Type B pancreatic cell (in vitro differentiated cells): ENCODE measurements at regions not wholly inside any gene's neighbourhood (a gene's known extent, or its start where the extent isn't known, plus 50 kb on each side); places are given as distances from the start of the nearest gene placed in this dataset.

Experiments used
- DNase-seq: peaks from one replicate; pipeline ENCODE4 v3.0.0; 2021; ENCODE audit warnings: mixed read lengths; ENCODE audit not compliant: unreplicated experiment; ENCODE audit errors: extremely low spot score
- H3K27ac Mint-ChIP-seq: 2 replicates; pipeline ENCODE4 v1.8.0; 2021; ENCODE audit warnings: mild to moderate bottlenecking, mixed read lengths
- H3K27me3 Mint-ChIP-seq: 2 replicates; pipeline ENCODE4 v1.8.0; 2021; ENCODE audit warnings: mixed read lengths
- H3K36me3 Mint-ChIP-seq: 2 replicates; pipeline ENCODE4 v1.8.0; 2021; ENCODE audit warnings: mixed read lengths
- H3K4me1 Mint-ChIP-seq: one replicate; pipeline ENCODE4 v1.8.0; 2021; ENCODE audit warnings: mixed read lengths; ENCODE audit not compliant: unreplicated experiment
- H3K4me3 Mint-ChIP-seq: 2 replicates; pipeline ENCODE4 v1.8.0; 2021; ENCODE audit warnings: mild to moderate bottlenecking, mixed read lengths
- H3K9me3 Mint-ChIP-seq: 2 replicates; pipeline ENCODE4 v1.8.0; 2021; ENCODE audit warnings: mixed read lengths
- CTCF ChIP-seq: fragments of 200-600 bp; sonication (generic); conservative IDR thresholded peaks from 2 replicates; pipeline ENCODE4 v1.5.0; 2021; ENCODE audit warnings: antibody characterized with exemption, mild to moderate bottlenecking

GRCh38 chr7:12868027-12868426 is 180.6 kb downstream of the ARL4A start:
- H3K27me3 Mint-ChIP-seq: no peaks in the 10 kb centered on the region
- no peaks in the 10 kb centered on the region for H3K36me3 Mint-ChIP-seq
- H3K27ac Mint-ChIP-seq: no peak overlapping the region
- no peaks in the 10 kb centered on the region for H3K4me1 Mint-ChIP-seq
- H3K9me3 Mint-ChIP-seq: no peaks in the 10 kb centered on the region
- no peak for TF ChIP-seq CTCF
- no peak overlapping the region for H3K4me3 Mint-ChIP-seq
- DNase-seq: no peak

- H3K9me3 Mint-ChIP-seq: no peaks in the 10 kb centered on the region
- no peak for TF ChIP-seq CTCF
- no peak overlapping the region for H3K4me3 Mint-ChIP-seq
- DNase-seq: no peak
- no peaks in the 10 kb centered on the region for H3K4me1 Mint-ChIP-seq
- no peaks in the 10 kb centered on the region for H3K36me3 Mint-ChIP-seq
- H3K27me3 Mint-ChIP-seq: no peaks in the 10 kb centered on the region
- no peak overlapping the region for H3K27ac Mint-ChIP-seq
Observed at GRCh38 chr7:12870219-12870618, 182.8 kb downstream of the ARL4A start.

GRCh38 chr7:12872487-12872886 is 185.1 kb downstream of the ARL4A start:
- no peak for TF ChIP-seq CTCF
- Mint-ChIP-seq H3K36me3 (no peaks in the 10 kb centered on the region), H3K4me3 (no peak overlapping the region), H3K9me3 (no peaks in the 10 kb centered on the region), H3K27ac (no peak overlapping the region), H3K4me1 (no peaks in the 10 kb centered on the region), H3K27me3 (no peaks in the 10 kb centered on the region)
- no peak for DNase-seq

- H3K4me3 Mint-ChIP-seq: no peak overlapping the region
- no peaks in the 10 kb centered on the region for H3K9me3 Mint-ChIP-seq
- H3K4me1 Mint-ChIP-seq: no peaks in the 10 kb centered on the region
- H3K36me3 Mint-ChIP-seq: no peaks in the 10 kb centered on the region
- no peak overlapping the region for H3K27ac Mint-ChIP-seq
- H3K27me3 Mint-ChIP-seq: no peaks in the 10 kb centered on the region
- TF ChIP-seq CTCF: no peak
- DNase-seq: no peak
Observed at GRCh38 chr7:12873571-12873970, 186.1 kb downstream of the ARL4A start.

GRCh38 chr7:12879139-12879538 is 191.7 kb downstream of the ARL4A start:
- no peak overlapping the region for H3K4me3 Mint-ChIP-seq
- no peak for TF ChIP-seq CTCF
- no peaks in the 10 kb centered on the region for H3K36me3 Mint-ChIP-seq
- DNase-seq: no peak
- no peaks in the 10 kb centered on the region for H3K9me3 Mint-ChIP-seq
- no peak overlapping the region for H3K27ac Mint-ChIP-seq
- H3K4me1 Mint-ChIP-seq: no peaks in the 10 kb centered on the region
- H3K27me3 Mint-ChIP-seq: no peaks in the 10 kb centered on the region

- Mint-ChIP-seq H3K36me3 (no peaks in the 10 kb centered on the region), H3K4me3 (no peak overlapping the region), H3K27me3 (no peaks in the 10 kb centered on the region), H3K27ac (no peak overlapping the region), H3K4me1 (no peaks in the 10 kb centered on the region), H3K9me3 (no peaks in the 10 kb centered on the region)
- no peak for TF ChIP-seq CTCF
- DNase-seq: no peak
Observed at GRCh38 chr7:12881712-12882111, 194.3 kb downstream of the ARL4A start.
